Activated naive CD8-positive, alpha-beta T cell treated with anti-CD3 and anti-CD28 coated beads, Interleukin-2, amount 50 U/mL, for 24 hours (primary cell): ENCODE measurements at regions not wholly inside any gene's neighbourhood (a gene's known extent, or its start where the extent isn't known, plus 50 kb on each side); places are given as distances from the start of the nearest gene placed in this dataset.

Experiments used
- ATAC-seq: fragments of 150-1000 bp; cut with Tn5 transposase; one replicate; pipeline ENCODE4 v1.10.0; 2021
- DNase-seq: peaks from one replicate; pipeline ENCODE4 v3.0.0; 2021
- H3K27ac Mint-ChIP-seq: one replicate; pipeline ENCODE4 v1.8.0; 2021; ENCODE audit warnings: mild to moderate bottlenecking, mixed read lengths
- H3K27me3 Mint-ChIP-seq: one replicate; pipeline ENCODE4 v1.8.0; 2021; ENCODE audit warnings: mixed read lengths
- H3K36me3 Mint-ChIP-seq: one replicate; pipeline ENCODE4 v1.8.0; 2021; ENCODE audit warnings: low read depth, mixed read lengths
- H3K4me1 Mint-ChIP-seq: one replicate; pipeline ENCODE4 v1.8.0; 2021; ENCODE audit warnings: mixed read lengths
- H3K4me3 Mint-ChIP-seq: one replicate; pipeline ENCODE4 v1.8.0; 2021; ENCODE audit warnings: mild to moderate bottlenecking, moderate library complexity, mixed read lengths
- H3K9me3 Mint-ChIP-seq: one replicate; pipeline ENCODE4 v1.8.0; 2021; ENCODE audit warnings: mixed read lengths

- Mint-ChIP-seq H3K27ac (no peak overlapping the region), H3K9me3 (peaks cover 4% of the 10 kb centered on the region)
These were observed 167.2 kb upstream of the IRF2BP2 start for GRCh38 chr1:234776876-234777855.

DNA sequence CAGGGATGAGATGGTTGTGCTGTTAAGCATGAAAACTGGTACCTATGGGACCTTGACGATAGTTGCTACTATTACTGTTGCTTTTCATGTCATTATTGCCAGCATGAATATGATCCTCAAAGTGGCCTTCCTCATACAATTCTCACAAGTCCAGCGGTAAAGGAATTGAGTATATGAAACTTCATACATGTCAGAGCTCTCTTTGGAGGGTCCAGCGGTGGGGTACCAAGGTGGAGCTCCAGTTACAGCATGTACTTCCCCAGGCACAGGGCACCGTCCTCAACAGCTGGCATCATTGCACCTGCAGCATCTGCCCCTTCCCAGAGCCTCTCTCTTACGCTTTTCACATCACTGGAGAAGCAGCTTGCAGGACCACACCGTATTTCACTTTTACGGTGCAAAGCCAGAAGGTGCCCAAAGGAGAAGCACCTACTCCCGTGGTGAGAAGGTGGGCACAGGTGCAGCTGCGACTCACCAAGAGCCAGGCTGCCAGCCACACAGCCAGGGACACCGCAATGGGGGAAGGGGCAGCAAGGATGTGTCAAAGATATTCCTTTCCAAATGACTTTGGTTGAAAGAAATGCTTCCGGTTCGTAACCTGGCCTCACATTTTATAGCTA, 166.4 kb upstream of the IRF2BP2 start:
- ATAC-seq: no peak
- Mint-ChIP-seq H3K4me3 (no peak overlapping the region), H3K4me1 (peaks cover 22% of the 10 kb centered on the region), H3K9me3 (peaks cover 4% of the 10 kb centered on the region), H3K27ac (no peak overlapping the region), H3K27me3 (no peaks in the 10 kb centered on the region), H3K36me3 (peaks cover 5% of the 10 kb centered on the region)
- DNase-seq: no peak

More at GRCh38 chr1:234776876-234777855, 167.2 kb upstream of the IRF2BP2 start:
- Mint-ChIP-seq H3K36me3 (peaks cover 5% of the 10 kb centered on the region), H3K27me3 (no peaks in the 10 kb centered on the region), H3K4me3 (no peak overlapping the region), H3K4me1 (peaks cover 14% of the 10 kb centered on the region)
- no peak for ATAC-seq
- DNase-seq: no peak

DNA sequence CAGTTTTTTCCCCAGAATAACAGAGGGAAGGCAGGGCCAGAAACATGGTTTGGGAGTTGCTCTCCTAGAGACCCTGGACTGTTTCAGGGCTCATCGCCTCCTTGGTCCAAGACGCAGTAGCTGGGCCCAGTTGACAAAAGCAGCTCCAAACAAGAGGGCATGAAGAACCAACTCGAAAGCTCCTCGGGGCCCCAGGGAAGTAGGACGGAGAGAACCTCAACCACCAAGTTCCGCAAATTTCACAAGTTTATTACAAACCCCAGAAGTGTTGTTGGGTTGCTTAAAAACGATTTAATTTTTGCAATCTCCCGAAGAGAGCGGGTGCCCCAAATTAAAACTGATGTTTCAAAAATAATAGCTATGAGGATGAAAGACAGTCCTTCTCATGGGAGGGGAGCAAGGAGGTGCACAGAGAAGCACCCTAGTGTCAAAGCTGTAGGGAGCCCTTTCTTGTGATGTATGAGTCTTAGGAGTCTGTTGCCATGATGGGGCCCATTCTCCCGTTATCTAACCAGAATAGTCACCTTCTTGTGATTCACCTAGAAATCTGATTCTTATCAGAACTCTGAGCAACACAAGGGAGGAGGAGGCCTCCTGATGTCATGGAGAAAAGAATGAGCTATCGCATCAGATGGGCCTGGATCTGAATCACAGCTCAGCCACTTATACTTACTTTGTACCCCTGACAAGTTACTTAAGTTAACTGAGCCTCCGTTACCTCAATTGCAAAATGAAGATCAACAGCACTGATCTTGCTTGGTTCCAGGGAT, 165.7 kb upstream of the IRF2BP2 start:
- Mint-ChIP-seq H3K9me3 (peaks cover 4% of the 10 kb centered on the region), H3K27ac (no peak overlapping the region), H3K27me3 (no peaks in the 10 kb centered on the region), H3K4me1 (peaks cover 29% of the 10 kb centered on the region), H3K36me3 (peaks cover 5% of the 10 kb centered on the region), H3K4me3 (no peak overlapping the region)
- ATAC-seq (peak; percentile 51), DNase-seq (no peak)

GRCh38 chr1:234774971-234775370, 165.0 kb upstream of the IRF2BP2 start:
- no peaks in the 10 kb centered on the region for H3K27me3 Mint-ChIP-seq
- no peak overlapping the region for H3K27ac Mint-ChIP-seq
- H3K9me3 Mint-ChIP-seq: peaks cover 4% of the 10 kb centered on the region
- H3K36me3 Mint-ChIP-seq: peaks cover 5% of the 10 kb centered on the region
- peaks cover 35% of the 10 kb centered on the region for H3K4me1 Mint-ChIP-seq
- ATAC-seq (peak; percentile 21), DNase-seq (no peak)
- H3K4me3 Mint-ChIP-seq: no peak overlapping the region

- no peak overlapping the region for H3K4me3 Mint-ChIP-seq
- H3K4me1 Mint-ChIP-seq: peaks cover 44% of the 10 kb centered on the region
- no peaks in the 10 kb centered on the region for H3K27me3 Mint-ChIP-seq
These were observed 164.1 kb upstream of the IRF2BP2 start for GRCh38 chr1:234773936-234774677.

GRCh38 chr1:234772345-234773147, 162.6 kb upstream of the IRF2BP2 start:
- peak; percentile 84 for DNase-seq
- peaks cover 4% of the 10 kb centered on the region for H3K9me3 Mint-ChIP-seq
- peaks cover 5% of the 10 kb centered on the region for H3K36me3 Mint-ChIP-seq
- ATAC-seq: peak; percentile 74
- peak overlapping the region; percentile 94 for H3K27ac Mint-ChIP-seq
- H3K27me3 Mint-ChIP-seq: no peaks in the 10 kb centered on the region
- peak overlapping the region; percentile 69 for H3K4me3 Mint-ChIP-seq
- peaks cover 59% of the 10 kb centered on the region for H3K4me1 Mint-ChIP-seq

More at GRCh38 chr1:234773936-234774677, 164.1 kb upstream of the IRF2BP2 start:
- DNase-seq: no peak
- ATAC-seq: no peak
- peaks cover 5% of the 10 kb centered on the region for H3K36me3 Mint-ChIP-seq
- H3K27ac Mint-ChIP-seq: no peak overlapping the region
- peaks cover 4% of the 10 kb centered on the region for H3K9me3 Mint-ChIP-seq

- peak overlapping the region; percentile 69 for H3K4me3 Mint-ChIP-seq
- ATAC-seq (no peak), DNase-seq (no peak)
- H3K36me3 Mint-ChIP-seq: peaks cover 5% of the 10 kb centered on the region
- peak overlapping the region; percentile 94 for H3K27ac Mint-ChIP-seq
- peaks cover 4% of the 10 kb centered on the region for H3K9me3 Mint-ChIP-seq
- H3K27me3 Mint-ChIP-seq: no peaks in the 10 kb centered on the region
- H3K4me1 Mint-ChIP-seq: peaks cover 67% of the 10 kb centered on the region
These were observed 161.8 kb upstream of the IRF2BP2 start for GRCh38 chr1:234771642-234772344.

GRCh38 chr1:234770924-234771540, 161.1 kb upstream of the IRF2BP2 start:
- H3K27ac Mint-ChIP-seq: peak overlapping the region; percentile 94
- H3K9me3 Mint-ChIP-seq: peaks cover 4% of the 10 kb centered on the region
- H3K36me3 Mint-ChIP-seq: peaks cover 5% of the 10 kb centered on the region
- H3K27me3 Mint-ChIP-seq: no peaks in the 10 kb centered on the region
- DNase-seq: no peak
- peaks cover 67% of the 10 kb centered on the region for H3K4me1 Mint-ChIP-seq
- no peak for ATAC-seq
- H3K4me3 Mint-ChIP-seq: peak overlapping the region; percentile 69

DNA sequence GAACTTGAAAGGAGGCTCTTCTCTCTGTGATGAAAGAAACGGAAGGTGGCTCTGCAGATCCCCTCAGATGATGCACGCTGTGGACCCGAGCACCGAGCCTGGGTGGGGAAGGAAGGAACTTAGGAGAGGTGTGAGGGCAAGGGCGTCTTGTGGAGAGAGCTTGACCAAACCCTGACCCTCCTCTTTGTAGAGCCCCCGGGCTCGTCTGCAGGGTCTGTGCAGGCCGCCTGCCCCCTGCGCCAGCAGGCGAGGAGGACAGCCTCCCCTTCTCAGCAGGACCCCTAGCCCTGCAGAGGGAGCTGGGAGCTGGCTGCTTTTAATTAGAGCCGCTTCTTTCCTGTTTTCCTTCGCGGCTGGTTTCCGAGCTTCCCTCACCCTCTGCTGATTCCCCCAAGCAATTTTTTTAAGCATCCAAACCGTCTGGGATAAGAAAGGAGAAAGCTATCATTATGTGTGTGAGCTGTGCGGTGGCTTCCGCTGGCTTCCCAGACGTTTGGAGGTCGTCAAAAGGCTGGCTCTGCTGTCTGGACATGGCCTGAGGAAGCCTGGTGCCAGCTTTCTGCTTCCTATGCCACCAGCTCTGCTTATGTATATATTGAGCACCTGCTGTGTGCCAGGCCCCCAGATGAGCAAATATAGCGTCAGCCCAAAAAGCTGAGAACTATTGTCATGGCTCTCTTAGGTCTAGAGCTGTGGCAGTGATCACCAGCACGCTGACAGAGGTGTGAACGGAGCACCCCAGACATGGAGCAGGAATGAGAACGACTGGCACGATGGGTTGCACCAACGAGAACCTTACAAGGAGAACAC, 160.2 kb upstream of the IRF2BP2 start:
- DNase-seq (no peak), ATAC-seq (no peak)
- Mint-ChIP-seq H3K36me3 (peaks cover 5% of the 10 kb centered on the region), H3K27ac (peak overlapping the region; percentile 94), H3K4me3 (no peak overlapping the region), H3K4me1 (peaks cover 72% of the 10 kb centered on the region), H3K9me3 (peaks cover 4% of the 10 kb centered on the region), H3K27me3 (no peaks in the 10 kb centered on the region)

GRCh38 chr1:234769284-234769985, 159.5 kb upstream of the IRF2BP2 start:
- H3K36me3 Mint-ChIP-seq: peaks cover 2% of the 10 kb centered on the region
- peaks cover 73% of the 10 kb centered on the region for H3K4me1 Mint-ChIP-seq
- peak overlapping the region; percentile 90 for H3K27ac Mint-ChIP-seq
- H3K27me3 Mint-ChIP-seq: no peaks in the 10 kb centered on the region
- H3K9me3 Mint-ChIP-seq: peaks cover 4% of the 10 kb centered on the region
- ATAC-seq (no peak), DNase-seq (no peak)
- H3K4me3 Mint-ChIP-seq: no peak overlapping the region

GRCh38 chr1:234768569-234769283, 158.7 kb upstream of the IRF2BP2 start:
- H3K4me1 Mint-ChIP-seq: peaks cover 70% of the 10 kb centered on the region
- H3K9me3 Mint-ChIP-seq: peaks cover 4% of the 10 kb centered on the region
- peak; percentile 73 for DNase-seq
- H3K27ac Mint-ChIP-seq: peak overlapping the region; percentile 90
- ATAC-seq: peak; percentile 77
- H3K36me3 Mint-ChIP-seq: peaks cover 2% of the 10 kb centered on the region
- no peaks in the 10 kb centered on the region for H3K27me3 Mint-ChIP-seq
- peak overlapping the region; percentile 52 for H3K4me3 Mint-ChIP-seq
